ENCODE measurements at regions not wholly inside any gene's neighbourhood (a gene's known extent, or its start where the extent isn't known, plus 50 kb on each side); places are given as distances from the start of the nearest gene placed in this dataset.

DNA sequence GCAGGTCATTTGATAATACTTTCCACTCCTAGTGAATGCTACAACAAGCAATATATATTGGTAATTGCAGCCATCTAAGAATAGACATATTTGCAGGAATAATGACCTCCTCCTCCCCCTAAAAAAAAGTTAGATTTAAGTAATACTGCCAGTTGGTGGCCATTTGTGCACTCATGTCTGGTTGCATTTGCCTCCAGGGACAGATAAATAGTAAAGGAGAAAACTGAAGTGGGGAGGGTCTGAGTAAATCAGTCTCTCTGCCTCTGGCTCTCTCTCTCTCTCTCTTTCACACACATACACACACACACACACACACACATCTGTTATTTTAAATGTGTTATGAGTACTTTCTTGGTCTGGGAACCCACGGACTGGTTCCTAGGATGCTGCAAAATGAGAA, 125.5 kb upstream of the UQCRFS1 start:
- TF ChIP-seq, protein P1, sequence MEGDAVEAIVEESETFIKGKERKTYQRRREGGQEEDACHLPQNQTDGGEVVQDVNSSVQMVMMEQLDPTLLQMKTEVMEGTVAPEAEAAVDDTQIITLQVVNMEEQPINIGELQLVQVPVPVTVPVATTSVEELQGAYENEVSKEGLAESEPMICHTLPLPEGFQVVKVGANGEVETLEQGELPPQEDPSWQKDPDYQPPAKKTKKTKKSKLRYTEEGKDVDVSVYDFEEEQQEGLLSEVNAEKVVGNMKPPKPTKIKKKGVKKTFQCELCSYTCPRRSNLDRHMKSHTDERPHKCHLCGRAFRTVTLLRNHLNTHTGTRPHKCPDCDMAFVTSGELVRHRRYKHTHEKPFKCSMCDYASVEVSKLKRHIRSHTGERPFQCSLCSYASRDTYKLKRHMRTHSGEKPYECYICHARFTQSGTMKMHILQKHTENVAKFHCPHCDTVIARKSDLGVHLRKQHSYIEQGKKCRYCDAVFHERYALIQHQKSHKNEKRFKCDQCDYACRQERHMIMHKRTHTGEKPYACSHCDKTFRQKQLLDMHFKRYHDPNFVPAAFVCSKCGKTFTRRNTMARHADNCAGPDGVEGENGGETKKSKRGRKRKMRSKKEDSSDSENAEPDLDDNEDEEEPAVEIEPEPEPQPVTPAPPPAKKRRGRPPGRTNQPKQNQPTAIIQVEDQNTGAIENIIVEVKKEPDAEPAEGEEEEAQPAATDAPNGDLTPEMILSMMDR (optimal IDR thresholded peaks at IDR 0.05 in 1 of 3, IDR thresholded peaks at IDR 0.05 in 1 of 3, conservative IDR thresholded peaks at IDR 0.05 in 1 of 3; ENCODE audit: extremely low read depth in 1 of 3, insufficient read depth in 2 of 3, low read length in 3 of 3), result no peak
- TF ChIP-seq EZH2 (IDR thresholded peaks at IDR 0.05; ENCODE audit: low read length), result no peak

Data from keratinocyte (primary cell).